ENCODE measurements at regions not wholly inside any gene's neighbourhood (a gene's known extent, or its start where the extent isn't known, plus 50 kb on each side); places are given as distances from the start of the nearest gene placed in this dataset.

DNA sequence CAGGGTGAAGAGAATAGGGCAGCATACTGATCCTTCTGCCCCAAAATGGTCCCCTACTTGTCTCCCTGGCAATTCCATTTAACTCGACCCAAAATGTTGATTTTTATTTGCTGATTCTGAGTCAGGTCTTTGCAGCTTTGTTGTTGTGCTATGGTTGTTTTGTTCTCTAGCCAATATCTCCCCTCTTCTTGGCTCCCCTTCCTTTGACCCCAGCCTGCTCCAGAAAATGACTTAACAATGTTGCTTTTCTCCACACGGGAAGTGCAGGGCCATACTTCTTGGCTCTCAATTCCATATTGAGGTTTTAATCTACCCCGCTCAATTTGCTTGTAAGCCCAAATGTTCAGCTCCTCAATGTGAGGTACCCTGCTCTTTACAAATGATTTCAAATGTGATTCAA is 330.0 kb downstream of the RASEF start:
- TF ChIP-seq ZNF274 (IDR thresholded peaks at IDR 0.05; ENCODE audit: low read depth, low read length): no peak
- no peak for TF ChIP-seq YY1 (IDR thresholded peaks at IDR 0.05; ENCODE audit: insufficient read depth, insufficient read length)
- TF ChIP-seq SUZ12 (IDR thresholded peaks at IDR 0.05; ENCODE audit: extremely low read depth, insufficient read depth, insufficient read length): no peak
